IMR-90 (cell line): ENCODE measurements at regions not wholly inside any gene's neighbourhood (a gene's known extent, or its start where the extent isn't known, plus 50 kb on each side); places are given as distances from the start of the nearest gene placed in this dataset.

ENCODE experiments used
- ATAC-seq: fragments of 200-7000 bp; cut with Tn5 transposase; 2 replicates; pipeline ENCODE4 v1.9.1; 2020; ENCODE audit warnings: low read depth, mild to moderate bottlenecking, moderate library complexity
- BruUV-seq: library from RNA; stranded (reverse); fragments of 400-500 nt; replicated peaks from 2 replicates; lab custom pipeline; 2021; lab: Mats Ljungman, UMichigan
- CTCF ChIA-PET: fragments of 300-600 bp; formaldehyde crosslinking; extraction: SDS; loops from one replicate; lab custom pipeline; 2021; ENCODE audit warnings: antibody characterized with exemption; lab: Yijun Ruan, JAX
- POLR2A ChIA-PET: fragments of 300-600 bp; sonication (Branson Sonifier 250); formaldehyde crosslinking; loops from one replicate; lab custom pipeline; 2022; ENCODE audit warnings: antibody characterized with exemption; ENCODE audit not compliant: unreplicated experiment; lab: Charles Lee
- DNase-seq: peaks from one replicate; pipeline ENCODE4 v3.0.0; 2013
- H2AFZ ChIP-seq: replicated peaks from 2 replicates; pipeline ENCODE3; 2013; ENCODE audit warnings: low read length, mild to moderate bottlenecking; ENCODE audit not compliant: poor library complexity
- H2AK5ac ChIP-seq: 2 replicates; pipeline ENCODE4 v1.6.1; 2013; ENCODE audit warnings: low read depth, low read length, inconsistent platforms
- H2AK9ac ChIP-seq: replicated peaks from 2 replicates; pipeline ENCODE3; 2013; ENCODE audit warnings: mild to moderate bottlenecking, low read depth, low read length, moderate library complexity; ENCODE audit not compliant: poor library complexity
- H2BK120ac ChIP-seq: 2 replicates; pipeline ENCODE4 v1.6.1; 2013; ENCODE audit warnings: low read depth, low read length, inconsistent platforms
- H2BK15ac ChIP-seq: 3 replicates; pipeline ENCODE4 v1.6.1; 2013; ENCODE audit warnings: low read depth, low read length, inconsistent platforms
- H2BK20ac ChIP-seq: 2 replicates; pipeline ENCODE4 v1.6.1; 2013; ENCODE audit warnings: low read depth, mild to moderate bottlenecking, inconsistent platforms, low read length, moderate library complexity
- H2BK5ac ChIP-seq: 2 replicates; pipeline ENCODE4 v1.6.1; 2013; ENCODE audit warnings: mild to moderate bottlenecking, low read depth, low read length, inconsistent platforms; ENCODE audit not compliant: poor library complexity, severe bottlenecking
- H3K14ac ChIP-seq: replicated peaks from 2 replicates; pipeline ENCODE4 v1.6.1; 2013; ENCODE audit warnings: low read depth, low read length, inconsistent platforms
- H3K18ac ChIP-seq: 2 replicates; pipeline ENCODE4 v1.6.1; 2013; ENCODE audit warnings: low read depth, low read length, control low read depth
- H3K23ac ChIP-seq: 2 replicates; pipeline ENCODE4 v1.6.1; 2013; ENCODE audit warnings: low read depth, low read length, inconsistent platforms
- H3K27ac ChIP-seq: 2 replicates; pipeline ENCODE4 v1.5.1; 2013; ENCODE audit warnings: mild to moderate bottlenecking, control low read depth, low read length; ENCODE audit not compliant: insufficient read depth
- H3K27me3 ChIP-seq: 2 replicates; pipeline ENCODE4 v1.6.1; 2013; ENCODE audit warnings: low read length; ENCODE audit not compliant: control insufficient read depth, insufficient read depth
- H3K36me3 ChIP-seq: 2 replicates; pipeline ENCODE4 v1.6.1; 2013; ENCODE audit warnings: low read length, mixed read lengths; ENCODE audit not compliant: control insufficient read depth, insufficient read depth
- H3K4ac ChIP-seq: 2 replicates; pipeline ENCODE4 v1.6.1; 2013; ENCODE audit warnings: low read depth, low read length, inconsistent platforms
- H3K4me1 ChIP-seq: 2 replicates; pipeline ENCODE4 v1.6.1; 2013; ENCODE audit warnings: low read length, mixed read lengths; ENCODE audit not compliant: control insufficient read depth, insufficient read depth
- H3K4me2 ChIP-seq: 2 replicates; pipeline ENCODE4 v1.6.1; 2013; ENCODE audit warnings: low read depth, mild to moderate bottlenecking, control low read depth, low read length, moderate library complexity
- H3K4me3 ChIP-seq: 2 replicates; pipeline ENCODE4 v1.5.1; 2013; ENCODE audit warnings: low read depth, mild to moderate bottlenecking, control low read depth, low read length, moderate library complexity; ENCODE audit not compliant: insufficient read depth
- H3K56ac ChIP-seq: 2 replicates; pipeline ENCODE4 v1.6.1; 2013; ENCODE audit warnings: low read length, inconsistent platforms; ENCODE audit not compliant: insufficient read depth; ENCODE audit errors: extremely low read depth
- H3K79me1 ChIP-seq, 2 experiments: 2 replicates each; pipeline ENCODE4 v1.6.1; 2013; ENCODE audit warnings: low read length in 2 of 2, inconsistent platforms in 1 of 2, low read depth in 1 of 2
- H3K9ac ChIP-seq: 2 replicates; pipeline ENCODE4 v1.6.1; 2013; ENCODE audit warnings: low read depth, low read length, control low read depth
- H3K9me1 ChIP-seq: 2 replicates; pipeline ENCODE4 v1.6.1; 2013; ENCODE audit warnings: low read length, inconsistent platforms; ENCODE audit not compliant: insufficient read depth
- H3K9me3 ChIP-seq: 2 replicates; pipeline ENCODE4 v1.6.1; 2013; ENCODE audit warnings: low read length; ENCODE audit not compliant: control insufficient read depth, insufficient read depth
- H4K20me1 ChIP-seq: 2 replicates; pipeline ENCODE4 v1.6.1; 2013; ENCODE audit warnings: low read length, inconsistent platforms; ENCODE audit not compliant: insufficient read depth
- H4K5ac ChIP-seq: 2 replicates; pipeline ENCODE4 v1.6.1; 2013; ENCODE audit warnings: mild to moderate bottlenecking, low read depth, low read length, control low read depth
- H4K8ac ChIP-seq, 2 experiments: 2 replicates each; pipeline ENCODE4 v1.6.1; 2013; ENCODE audit warnings: low read depth in 2 of 2, low read length in 2 of 2, control low read depth in 1 of 2, inconsistent platforms in 1 of 2
- H4K91ac ChIP-seq: 2 replicates; pipeline ENCODE4 v1.6.1; 2013; ENCODE audit warnings: low read depth, low read length, inconsistent platforms; ENCODE audit not compliant: insufficient read depth
- CHD1 ChIP-seq: IDR thresholded peaks from 2 replicates; pipeline ENCODE4 v1.6.1; 2012; ENCODE audit warnings: low read depth, low read length, improper control_type of control experiment
- MAFK ChIP-seq: IDR thresholded peaks from 2 replicates; pipeline ENCODE4 v1.6.1; 2012; ENCODE audit warnings: low read depth, low read length, improper control_type of control experiment
- NFE2L2 ChIP-seq: fragments of 150-350 bp; IDR thresholded peaks from 2 replicates; pipeline ENCODE4 v1.6.1; 2016; ENCODE audit warnings: low read depth, mild to moderate bottlenecking, low read length
- USF2 ChIP-seq: fragments of 150-350 bp; IDR thresholded peaks from 2 replicates; pipeline ENCODE4 v1.6.1; 2017; ENCODE audit warnings: mild to moderate bottlenecking, antibody characterized with exemption, low read length, low read depth
- dilution Hi-C: fragments of 300-500 bp; cut with HindIII; formaldehyde crosslinking; loops from one replicate; pipeline ENCODE4 v1.14.3; 2018; ENCODE audit warnings: low sequenced_read_pairs; ENCODE audit not compliant: unreplicated experiment
- in situ Hi-C: fragments of 300-500 bp; cut with MboI; formaldehyde crosslinking; loops from 3 replicates; pipeline ENCODE4 v1.14.3; 2019; ENCODE audit warnings: low sequenced_read_pairs, inconsistent platforms, mixed read lengths
- intact Hi-C: fragments of 100-400 bp; cut with micrococcal nuclease; formaldehyde crosslinking; loops from 2 replicates; pipeline ENCODE4 v1.10.0; 2022

- Histone ChIP-seq H3K9me1 (no peaks in the 10 kb centered on the region), H3K56ac (no peak overlapping the region), H3K14ac (no peak overlapping the region), H3K4me3 (no peak overlapping the region), H3K9ac (no peak overlapping the region), H2AK9ac (no peak overlapping the region), H3K27ac (no peak overlapping the region), H3K4me2 (no peak overlapping the region), H3K23ac (no peak overlapping the region), H2BK20ac (no peak overlapping the region), H3K79me1 (no peaks in the 10 kb centered on the region), H2BK120ac (no peak overlapping the region), H3K18ac (no peak overlapping the region), H2BK5ac (no peak overlapping the region), H4K20me1 (no peaks in the 10 kb centered on the region), H3K9me3 (no peaks in the 10 kb centered on the region), H2BK15ac (no peak overlapping the region), H3K4me1 (no peaks in the 10 kb centered on the region), H2AFZ (no peak overlapping the region), H3K4ac (no peak overlapping the region), H4K5ac (no peak overlapping the region), H4K8ac (no peak overlapping the region), H2AK5ac (no peak overlapping the region), H3K27me3 (no peaks in the 10 kb centered on the region), H3K36me3 (no peaks in the 10 kb centered on the region), H4K91ac (no peak overlapping the region)
- intact Hi-C loops (no loop called here), in situ Hi-C loops (no loop called here), dilution Hi-C loops (no loop called here)
- no peak for ATAC-seq
- peak; percentile 58 for DNase-seq
- ChIA-PET CTCF (no interaction called here), POLR2A (no interaction called here)
- no TSS peak for BruUV-seq
- TF ChIP-seq USF2 (peak; percentile 59), CHD1 (no peak), NFE2L2 (peak; percentile 91), MAFK (peak; percentile 56; the same call in 1 of the 2 replicates)
Observed at GRCh38 chr5:20286512-20286911, 298.5 kb upstream of the CDH18 start.
